Uterus (tissue), 2 donors: ENCODE measurements at regions not wholly inside any gene's neighbourhood (a gene's known extent, or its start where the extent isn't known, plus 50 kb on each side); places are given as distances from the start of the nearest gene placed in this dataset.

Source experiments
- POLR2A ChIP-seq, 2 donors: fragments of 450-650 bp; IDR thresholded peaks; one replicate each; pipeline ENCODE4 v1.6.1; 2016; ENCODE audit warnings: antibody characterized with exemption in 2 of 2, mild to moderate bottlenecking in 1 of 2, moderate library complexity in 1 of 2
- TF ChIP-seq, protein P1 (sequence below), 4 experiments: fragments of 200-600 bp in 2 of 4; fragments of 450-650 bp in 2 of 4; sonication (generic) in 2 of 4; IDR thresholded peaks; one replicate each; pipeline ENCODE4 v1.5.1; 2016 to 2019; ENCODE audit warnings: antibody characterized with exemption in 4 of 4, mild to moderate bottlenecking in 2 of 4, moderate library complexity in 1 of 4

DNA sequence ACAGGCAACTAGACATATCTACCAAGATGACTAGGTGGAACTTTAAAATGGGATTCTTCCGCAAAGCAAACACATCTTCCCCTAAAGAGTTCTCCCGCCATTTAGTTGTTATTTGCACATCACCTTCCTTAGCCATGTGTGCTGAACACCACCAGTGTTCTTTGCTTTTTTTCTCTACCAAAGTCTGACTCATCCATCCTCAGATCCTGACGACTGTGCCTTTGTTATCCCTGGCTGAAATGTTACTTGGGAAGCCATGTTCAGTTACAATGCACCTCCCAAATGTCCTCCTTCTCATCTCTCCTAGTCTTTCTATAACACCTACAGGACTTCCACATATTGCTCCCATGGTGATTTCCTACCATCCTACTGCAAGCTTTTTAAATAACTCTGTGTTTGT is 593.5 kb upstream of the ARID1B start:
- TF ChIP-seq, protein P1, sequence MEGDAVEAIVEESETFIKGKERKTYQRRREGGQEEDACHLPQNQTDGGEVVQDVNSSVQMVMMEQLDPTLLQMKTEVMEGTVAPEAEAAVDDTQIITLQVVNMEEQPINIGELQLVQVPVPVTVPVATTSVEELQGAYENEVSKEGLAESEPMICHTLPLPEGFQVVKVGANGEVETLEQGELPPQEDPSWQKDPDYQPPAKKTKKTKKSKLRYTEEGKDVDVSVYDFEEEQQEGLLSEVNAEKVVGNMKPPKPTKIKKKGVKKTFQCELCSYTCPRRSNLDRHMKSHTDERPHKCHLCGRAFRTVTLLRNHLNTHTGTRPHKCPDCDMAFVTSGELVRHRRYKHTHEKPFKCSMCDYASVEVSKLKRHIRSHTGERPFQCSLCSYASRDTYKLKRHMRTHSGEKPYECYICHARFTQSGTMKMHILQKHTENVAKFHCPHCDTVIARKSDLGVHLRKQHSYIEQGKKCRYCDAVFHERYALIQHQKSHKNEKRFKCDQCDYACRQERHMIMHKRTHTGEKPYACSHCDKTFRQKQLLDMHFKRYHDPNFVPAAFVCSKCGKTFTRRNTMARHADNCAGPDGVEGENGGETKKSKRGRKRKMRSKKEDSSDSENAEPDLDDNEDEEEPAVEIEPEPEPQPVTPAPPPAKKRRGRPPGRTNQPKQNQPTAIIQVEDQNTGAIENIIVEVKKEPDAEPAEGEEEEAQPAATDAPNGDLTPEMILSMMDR (IDR thresholded peaks at IDR 0.05), result no peak
- no peak for TF ChIP-seq POLR2A (IDR thresholded peaks at IDR 0.05)
